GM19193 (cell line): ENCODE measurements at regions not wholly inside any gene's neighbourhood (a gene's known extent, or its start where the extent isn't known, plus 50 kb on each side); places are given as distances from the start of the nearest gene placed in this dataset.

Experiments
- POLR2A ChIP-seq: IDR thresholded peaks from 4 replicates; pipeline ENCODE4 v1.6.1; 2011; ENCODE audit not compliant: insufficient read depth, insufficient read length; ENCODE audit errors: extremely low read depth

GRCh38 chr1:208533746-208534598 lies 289.8 kb upstream of the PLXNA2 start:
- no peak for TF ChIP-seq POLR2A

GRCh38 chr1:208534599-208534897 lies 290.4 kb upstream of the PLXNA2 start:
- TF ChIP-seq POLR2A, result no peak

- no peak for TF ChIP-seq POLR2A
These were observed 290.8 kb upstream of the PLXNA2 start for GRCh38 chr1:208534979-208535378.

GRCh38 chr1:208535511-208535910 lies 291.3 kb upstream of the PLXNA2 start:
- TF ChIP-seq POLR2A, result no peak

DNA sequence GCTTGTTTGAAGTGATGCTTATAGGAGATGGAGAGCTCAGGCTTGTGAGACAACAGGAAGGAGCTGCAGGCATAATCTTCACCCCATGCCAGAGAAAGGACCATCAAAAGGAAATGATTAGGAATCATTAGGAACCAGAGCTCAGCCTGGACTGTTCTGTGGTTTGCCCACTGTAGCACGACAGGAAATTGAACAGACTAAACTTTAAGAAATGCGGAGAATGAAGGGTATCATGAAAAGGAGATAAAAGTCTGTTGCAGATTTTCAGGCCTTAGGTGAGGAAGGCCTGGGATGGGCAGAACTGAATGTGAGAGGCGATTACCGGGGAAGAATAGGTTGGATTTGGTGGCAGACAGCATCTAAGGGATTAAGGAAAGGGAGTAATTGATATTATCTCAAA lies 292.0 kb upstream of the PLXNA2 start:
- no peak for TF ChIP-seq POLR2A

DNA sequence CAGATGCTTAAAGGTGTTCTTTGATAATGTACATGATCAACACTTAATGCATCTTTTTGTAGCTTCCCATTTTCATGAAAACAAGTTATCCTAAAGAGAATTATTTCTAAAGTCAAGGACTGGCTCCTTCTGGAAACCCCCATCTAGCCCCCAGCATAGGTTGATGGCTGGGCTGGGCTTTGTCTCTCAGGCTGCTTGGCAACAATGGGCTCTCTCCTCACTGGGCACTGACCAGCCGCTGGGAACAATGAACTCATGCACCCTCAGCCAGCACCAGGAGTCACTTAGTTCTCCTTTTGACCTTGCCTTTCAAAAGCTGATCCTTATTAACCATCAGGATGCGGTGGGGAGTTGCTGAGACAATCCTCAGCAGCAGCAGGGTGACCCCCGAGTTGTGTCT lies 293.0 kb upstream of the PLXNA2 start:
- no peak for TF ChIP-seq POLR2A

DNA sequence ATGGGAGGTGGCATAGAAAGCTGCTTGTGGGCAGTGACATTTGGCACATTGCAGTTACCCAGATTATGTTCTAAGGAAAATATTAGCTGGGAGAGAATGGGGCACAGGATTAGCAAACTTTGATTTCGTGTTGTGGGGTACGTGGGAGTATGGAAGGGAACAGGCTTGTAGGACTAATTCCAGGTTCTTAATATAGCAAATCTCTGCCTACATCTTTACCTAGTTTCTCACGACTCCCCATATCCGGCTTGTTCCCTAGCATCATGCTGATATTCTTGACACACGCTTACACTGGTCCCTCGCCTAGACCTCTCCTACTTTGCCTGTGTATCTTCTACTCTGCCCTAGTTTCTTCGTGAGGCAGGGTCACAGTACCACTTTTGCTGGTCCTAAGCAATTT lies 293.9 kb upstream of the PLXNA2 start:
- no peak for TF ChIP-seq POLR2A

- no peak for TF ChIP-seq POLR2A
These were observed 294.4 kb upstream of the PLXNA2 start for GRCh38 chr1:208538587-208538986.

- no peak for TF ChIP-seq POLR2A
These were observed 296.5 kb upstream of the PLXNA2 start for GRCh38 chr1:208540724-208541123.

GRCh38 chr1:208541225-208541855 lies 297.2 kb upstream of the PLXNA2 start:
- no peak for TF ChIP-seq POLR2A

- no peak for TF ChIP-seq POLR2A
These were observed 298.1 kb upstream of the PLXNA2 start for GRCh38 chr1:208542309-208542708.

DNA sequence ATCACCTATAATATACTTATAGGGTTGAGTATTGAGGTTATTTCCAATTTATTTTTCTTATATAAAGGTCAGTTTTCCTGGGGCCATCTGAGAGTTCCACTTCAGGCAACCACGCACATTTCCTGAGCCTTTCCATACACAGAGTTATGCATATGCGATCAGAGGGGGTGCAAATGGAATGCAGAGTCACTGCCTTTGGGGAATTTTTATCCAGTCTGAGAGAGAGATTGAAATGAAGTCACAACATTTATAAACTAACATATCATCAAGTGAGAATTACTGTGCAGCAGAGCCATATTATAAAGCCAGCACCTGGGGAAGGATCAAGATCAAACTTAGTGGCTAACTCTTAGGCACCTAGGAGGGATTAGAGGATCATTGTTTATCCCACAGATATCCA lies 299.9 kb upstream of the PLXNA2 start:
- no peak for TF ChIP-seq POLR2A

DNA sequence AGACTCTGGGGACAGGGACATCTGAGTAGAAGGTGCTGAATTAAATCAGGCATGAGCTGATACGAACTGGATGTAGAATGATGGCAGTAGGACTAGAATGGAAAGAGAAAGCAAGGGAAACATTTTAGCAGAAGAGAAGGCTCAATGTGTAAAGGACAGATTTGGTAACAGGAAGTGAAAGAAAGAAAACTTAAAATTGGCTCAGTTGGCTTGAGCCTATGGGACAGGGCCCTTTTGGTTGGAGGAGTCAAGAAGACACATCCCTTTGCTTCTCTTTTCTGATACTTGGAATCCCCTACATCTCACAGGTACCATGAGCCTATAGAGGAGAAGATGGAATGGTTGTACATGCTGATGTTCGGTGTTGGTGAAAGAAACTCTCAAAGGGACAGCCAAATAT lies 300.6 kb upstream of the PLXNA2 start:
- TF ChIP-seq POLR2A, result no peak

DNA sequence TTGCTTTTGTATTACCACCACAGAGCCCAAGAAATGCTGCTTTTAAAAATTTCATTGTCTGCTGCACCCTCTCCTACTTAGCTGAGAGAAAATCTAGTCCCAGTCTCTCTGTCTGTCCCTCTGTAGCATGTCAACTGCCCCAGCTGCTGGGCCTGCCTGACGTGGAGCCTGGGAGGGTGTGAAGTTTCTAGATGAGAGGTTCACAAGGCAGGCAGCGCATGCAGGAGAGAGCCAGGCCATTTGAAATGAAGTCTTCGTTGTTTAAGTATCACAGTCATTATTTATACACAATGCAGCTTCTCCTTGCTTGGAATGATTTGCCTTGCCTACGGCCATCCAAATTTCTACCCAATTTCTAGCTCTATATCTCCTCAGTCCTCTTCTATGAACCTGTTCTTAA lies 306.8 kb upstream of the PLXNA2 start:
- TF ChIP-seq POLR2A, result no peak

DNA sequence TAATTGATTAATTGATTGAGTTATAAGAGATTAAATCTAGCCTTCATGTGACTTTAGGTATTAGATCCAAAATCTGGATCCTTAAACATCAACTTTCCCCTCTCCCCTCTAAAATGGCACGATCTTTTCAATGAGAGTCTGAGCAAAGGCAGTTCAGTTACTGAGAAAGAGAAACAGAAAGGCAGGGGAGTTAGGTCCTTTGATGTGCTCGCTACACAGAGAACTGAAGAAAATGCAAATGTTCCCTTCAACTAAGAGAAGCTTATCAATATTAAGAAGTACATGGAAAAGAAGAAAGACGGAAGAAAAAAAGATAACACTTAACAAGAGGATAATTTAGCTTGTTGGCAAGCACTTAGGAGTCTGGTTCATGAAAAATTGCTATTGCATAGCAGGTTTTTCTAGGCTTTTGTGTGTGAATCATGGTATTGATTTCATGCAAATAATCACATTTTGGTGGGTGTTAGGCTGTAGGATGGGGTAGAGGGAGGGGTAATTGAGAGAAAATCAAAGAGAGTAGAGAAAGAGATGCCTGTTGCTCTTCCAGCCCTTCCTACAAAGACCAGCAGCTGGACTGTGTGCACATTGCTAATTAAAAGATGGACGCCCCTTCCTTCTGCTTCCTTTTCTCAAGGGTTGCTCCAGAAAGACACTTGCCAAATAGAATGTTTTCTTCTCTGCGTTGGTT lies 307.6 kb upstream of the PLXNA2 start:
- TF ChIP-seq POLR2A, result no peak

DNA sequence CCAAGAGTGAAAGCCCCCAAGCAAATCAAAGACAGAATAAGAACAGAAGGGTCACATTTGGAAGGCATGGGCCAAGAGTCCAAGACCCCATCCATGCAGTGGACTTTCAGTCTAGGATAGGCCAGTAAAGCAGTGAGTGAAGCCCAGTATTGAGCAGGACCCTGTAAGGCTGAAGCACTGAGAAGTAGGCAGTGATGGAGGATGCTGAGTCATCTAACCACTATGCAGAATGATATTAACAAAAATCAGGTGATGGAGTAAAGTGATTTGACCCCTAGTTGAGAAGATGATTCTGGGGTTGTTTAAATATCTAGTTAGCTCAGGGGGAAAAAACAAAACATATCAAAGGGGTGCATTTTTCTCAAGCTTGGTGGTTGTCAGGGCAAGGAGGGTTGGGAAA lies 308.7 kb upstream of the PLXNA2 start:
- no peak for TF ChIP-seq POLR2A
